Neural progenitor cell (in vitro differentiated cells): ENCODE measurements at regions not wholly inside any gene's neighbourhood (a gene's known extent, or its start where the extent isn't known, plus 50 kb on each side); places are given as distances from the start of the nearest gene placed in this dataset.

Experiments
- DNase-seq: peaks from one replicate; pipeline ENCODE4 v3.0.0-alpha.2; 2016; ENCODE audit warnings: low spot score
- H2AFZ ChIP-seq: fragments of 200-600 bp; sonication (generic); replicated peaks from 2 replicates; pipeline ENCODE4 v1.6.1; 2016; ENCODE audit warnings: antibody characterized with exemption
- H3F3A ChIP-seq: fragments of 200-600 bp; sonication (generic); 2 replicates; pipeline ENCODE4 v1.6.1; 2016; ENCODE audit warnings: antibody characterized with exemption, low read depth
- H3K27ac ChIP-seq: fragments of 200-600 bp; sonication (generic); 2 replicates; pipeline ENCODE4 v1.5.1; 2016; ENCODE audit warnings: mild to moderate bottlenecking
- H3K27me3 ChIP-seq: fragments of 200-600 bp; sonication (generic); 2 replicates; pipeline ENCODE4 v1.6.1; 2016; ENCODE audit warnings: mild to moderate bottlenecking, moderate library complexity
- H3K36me3 ChIP-seq: fragments of 200-600 bp; sonication (generic); 2 replicates; pipeline ENCODE4 v1.5.1; 2016
- H3K4me1 ChIP-seq: fragments of 200-600 bp; sonication (generic); 2 replicates; pipeline ENCODE4 v1.6.1; 2016; ENCODE audit warnings: mixed run types
- H3K4me2 ChIP-seq: fragments of 200-600 bp; sonication (generic); 2 replicates; pipeline ENCODE4 v1.6.1; 2016
- H3K4me3 ChIP-seq: fragments of 200-600 bp; sonication (generic); 2 replicates; pipeline ENCODE4 v1.5.1; 2016
- H3K79me2 ChIP-seq: fragments of 200-600 bp; sonication (generic); 2 replicates; pipeline ENCODE4 v1.6.1; 2016; ENCODE audit warnings: low read depth
- H3K9ac ChIP-seq: fragments of 200-600 bp; sonication (generic); 2 replicates; pipeline ENCODE4 v1.6.1; 2016
- H3K9me3 ChIP-seq: fragments of 200-600 bp; sonication (generic); 2 replicates; pipeline ENCODE4 v1.5.1; 2016; ENCODE audit warnings: low read depth
- H4K20me1 ChIP-seq: fragments of 200-600 bp; sonication (generic); 2 replicates; pipeline ENCODE4 v1.6.1; 2016; ENCODE audit warnings: low read depth
- H3K27ac Mint-ChIP-seq: 3 replicates; pipeline ENCODE4 v1.8.0; 2021; ENCODE audit warnings: mixed read lengths
- H3K27me3 Mint-ChIP-seq: 2 replicates; pipeline ENCODE4 v1.8.0; 2022; ENCODE audit warnings: low read depth, mild to moderate bottlenecking, inconsistent platforms, moderate library complexity, mixed read lengths; ENCODE audit not compliant: insufficient read depth
- H3K36me3 Mint-ChIP-seq: 3 replicates; pipeline ENCODE4 v1.8.0; 2021; ENCODE audit warnings: mixed read lengths
- H3K4me1 Mint-ChIP-seq: 3 replicates; pipeline ENCODE4 v1.8.0; 2021; ENCODE audit warnings: mixed read lengths
- H3K4me3 Mint-ChIP-seq: 3 replicates; pipeline ENCODE4 v1.8.0; 2021; ENCODE audit warnings: mild to moderate bottlenecking, moderate library complexity, mixed read lengths
- H3K9me3 Mint-ChIP-seq: 3 replicates; pipeline ENCODE4 v1.8.0; 2020; ENCODE audit warnings: mixed read lengths
- CTCF ChIP-seq: fragments of 200-600 bp; sonication (generic); IDR thresholded peaks from 2 replicates; pipeline ENCODE4 v1.5.1; 2017; ENCODE audit warnings: antibody characterized with exemption, mild to moderate bottlenecking
- EZH2 ChIP-seq: fragments of 200-600 bp; sonication (generic); IDR thresholded peaks from 2 replicates; pipeline ENCODE4 v1.6.1; 2017; ENCODE audit warnings: antibody characterized with exemption, mild to moderate bottlenecking, moderate library complexity
- EZH2phosphoT487 ChIP-seq: fragments of 200-600 bp; sonication (generic); IDR thresholded peaks from 2 replicates; pipeline ENCODE4 v1.6.1; 2017; ENCODE audit warnings: antibody characterized with exemption

- no peak overlapping the region for H3K27ac ChIP-seq
- no peak overlapping the region for H3K4me2 ChIP-seq
- Mint-ChIP-seq H3K9me3 (no peaks in the 10 kb centered on the region), H3K36me3 (no peaks in the 10 kb centered on the region), H3K4me3 (no peak overlapping the region), H3K27me3 (no peaks in the 10 kb centered on the region), H3K27ac (no peak overlapping the region), H3K4me1 (no peaks in the 10 kb centered on the region)
- DNase-seq = no peak
- no peak overlapping the region for H2AFZ ChIP-seq
- no peaks in the 10 kb centered on the region for H3K4me1 ChIP-seq
- H3K4me3 ChIP-seq = no peak overlapping the region
- H3K27me3 ChIP-seq = no peaks in the 10 kb centered on the region
- H3K9ac ChIP-seq = no peak overlapping the region
- no peaks in the 10 kb centered on the region for H3K79me2 ChIP-seq
- no peaks in the 10 kb centered on the region for H3K36me3 ChIP-seq
- no peaks in the 10 kb centered on the region for H4K20me1 ChIP-seq
- no peaks in the 10 kb centered on the region for H3F3A ChIP-seq
- TF ChIP-seq EZH2 (no peak), CTCF (no peak), EZH2phosphoT487 (no peak)
- no peaks in the 10 kb centered on the region for H3K9me3 ChIP-seq
Measured at GRCh38 chr3:176055836-176056235, 1141.4 kb downstream of the TBL1XR1 start.

GRCh38 chr3:176051766-176052165, 1145.5 kb downstream of the TBL1XR1 start:
- no peaks in the 10 kb centered on the region for H3K36me3 Mint-ChIP-seq
- H3K27ac Mint-ChIP-seq = no peak overlapping the region
- no peaks in the 10 kb centered on the region for H3K9me3 Mint-ChIP-seq
- DNase-seq = no peak
- H3K27me3 Mint-ChIP-seq = no peaks in the 10 kb centered on the region
- Histone ChIP-seq H3K27ac (no peak overlapping the region), H2AFZ (no peak overlapping the region), H3K27me3 (no peaks in the 10 kb centered on the region), H3K9ac (no peak overlapping the region), H3F3A (no peaks in the 10 kb centered on the region), H3K36me3 (no peaks in the 10 kb centered on the region), H3K4me3 (no peak overlapping the region), H4K20me1 (no peaks in the 10 kb centered on the region), H3K4me2 (no peak overlapping the region), H3K9me3 (no peaks in the 10 kb centered on the region), H3K4me1 (no peaks in the 10 kb centered on the region), H3K79me2 (no peaks in the 10 kb centered on the region)
- no peaks in the 10 kb centered on the region for H3K4me1 Mint-ChIP-seq
- no peak overlapping the region for H3K4me3 Mint-ChIP-seq
- TF ChIP-seq CTCF (no peak), EZH2 (no peak), EZH2phosphoT487 (no peak)

GRCh38 chr3:176046703-176047102, 1150.6 kb downstream of the TBL1XR1 start:
- no peaks in the 10 kb centered on the region for H3K4me1 Mint-ChIP-seq
- H3K27me3 Mint-ChIP-seq = no peaks in the 10 kb centered on the region
- no peaks in the 10 kb centered on the region for H3F3A ChIP-seq
- H3K4me1 ChIP-seq = no peaks in the 10 kb centered on the region
- H3K36me3 Mint-ChIP-seq = no peaks in the 10 kb centered on the region
- no peaks in the 10 kb centered on the region for H3K27me3 ChIP-seq
- H2AFZ ChIP-seq = no peak overlapping the region
- H3K4me3 Mint-ChIP-seq = no peak overlapping the region
- no peak overlapping the region for H3K27ac Mint-ChIP-seq
- H3K79me2 ChIP-seq = no peaks in the 10 kb centered on the region
- H4K20me1 ChIP-seq = no peaks in the 10 kb centered on the region
- H3K9me3 ChIP-seq = no peaks in the 10 kb centered on the region
- H3K9ac ChIP-seq = no peak overlapping the region
- DNase-seq = no peak
- H3K4me3 ChIP-seq = no peak overlapping the region
- no peaks in the 10 kb centered on the region for H3K36me3 ChIP-seq
- H3K27ac ChIP-seq = no peak overlapping the region
- H3K4me2 ChIP-seq = no peak overlapping the region
- no peak for TF ChIP-seq EZH2
- no peak for TF ChIP-seq EZH2phosphoT487
- TF ChIP-seq CTCF = no peak
- no peaks in the 10 kb centered on the region for H3K9me3 Mint-ChIP-seq

- Mint-ChIP-seq H3K27ac (no peak overlapping the region), H3K9me3 (no peaks in the 10 kb centered on the region), H3K4me3 (no peak overlapping the region), H3K4me1 (no peaks in the 10 kb centered on the region), H3K27me3 (no peaks in the 10 kb centered on the region), H3K36me3 (no peaks in the 10 kb centered on the region)
- Histone ChIP-seq H3K9me3 (no peaks in the 10 kb centered on the region), H3K27me3 (no peaks in the 10 kb centered on the region), H4K20me1 (no peaks in the 10 kb centered on the region), H2AFZ (no peak overlapping the region), H3K4me2 (no peak overlapping the region), H3F3A (no peaks in the 10 kb centered on the region), H3K9ac (no peak overlapping the region), H3K27ac (no peak overlapping the region), H3K4me1 (no peaks in the 10 kb centered on the region), H3K36me3 (no peaks in the 10 kb centered on the region), H3K4me3 (no peak overlapping the region), H3K79me2 (no peaks in the 10 kb centered on the region)
- no peak for DNase-seq
- TF ChIP-seq EZH2phosphoT487 (no peak), CTCF (no peak), EZH2 (no peak)
Measured at GRCh38 chr3:176041812-176042211, 1155.5 kb downstream of the TBL1XR1 start.
